Neural progenitor cell (in vitro differentiated cells): ENCODE measurements at regions not wholly inside any gene's neighbourhood (a gene's known extent, or its start where the extent isn't known, plus 50 kb on each side); places are given as distances from the start of the nearest gene placed in this dataset.

Experiments
- DNase-seq: peaks from one replicate; pipeline ENCODE4 v3.0.0-alpha.2; 2016; ENCODE audit warnings: low spot score
- H2AFZ ChIP-seq: fragments of 200-600 bp; sonication (generic); replicated peaks from 2 replicates; pipeline ENCODE4 v1.6.1; 2016; ENCODE audit warnings: antibody characterized with exemption
- H3F3A ChIP-seq: fragments of 200-600 bp; sonication (generic); 2 replicates; pipeline ENCODE4 v1.6.1; 2016; ENCODE audit warnings: antibody characterized with exemption, low read depth
- H3K27ac ChIP-seq: fragments of 200-600 bp; sonication (generic); 2 replicates; pipeline ENCODE4 v1.5.1; 2016; ENCODE audit warnings: mild to moderate bottlenecking
- H3K27me3 ChIP-seq: fragments of 200-600 bp; sonication (generic); 2 replicates; pipeline ENCODE4 v1.6.1; 2016; ENCODE audit warnings: mild to moderate bottlenecking, moderate library complexity
- H3K36me3 ChIP-seq: fragments of 200-600 bp; sonication (generic); 2 replicates; pipeline ENCODE4 v1.5.1; 2016
- H3K4me1 ChIP-seq: fragments of 200-600 bp; sonication (generic); 2 replicates; pipeline ENCODE4 v1.6.1; 2016; ENCODE audit warnings: mixed run types
- H3K4me2 ChIP-seq: fragments of 200-600 bp; sonication (generic); 2 replicates; pipeline ENCODE4 v1.6.1; 2016
- H3K4me3 ChIP-seq: fragments of 200-600 bp; sonication (generic); 2 replicates; pipeline ENCODE4 v1.5.1; 2016
- H3K79me2 ChIP-seq: fragments of 200-600 bp; sonication (generic); 2 replicates; pipeline ENCODE4 v1.6.1; 2016; ENCODE audit warnings: low read depth
- H3K9ac ChIP-seq: fragments of 200-600 bp; sonication (generic); 2 replicates; pipeline ENCODE4 v1.6.1; 2016
- H3K9me3 ChIP-seq: fragments of 200-600 bp; sonication (generic); 2 replicates; pipeline ENCODE4 v1.5.1; 2016; ENCODE audit warnings: low read depth
- H4K20me1 ChIP-seq: fragments of 200-600 bp; sonication (generic); 2 replicates; pipeline ENCODE4 v1.6.1; 2016; ENCODE audit warnings: low read depth
- H3K27ac Mint-ChIP-seq: 3 replicates; pipeline ENCODE4 v1.8.0; 2021; ENCODE audit warnings: mixed read lengths
- H3K27me3 Mint-ChIP-seq: 2 replicates; pipeline ENCODE4 v1.8.0; 2022; ENCODE audit warnings: low read depth, mild to moderate bottlenecking, inconsistent platforms, moderate library complexity, mixed read lengths; ENCODE audit not compliant: insufficient read depth
- H3K36me3 Mint-ChIP-seq: 3 replicates; pipeline ENCODE4 v1.8.0; 2021; ENCODE audit warnings: mixed read lengths
- H3K4me1 Mint-ChIP-seq: 3 replicates; pipeline ENCODE4 v1.8.0; 2021; ENCODE audit warnings: mixed read lengths
- H3K4me3 Mint-ChIP-seq: 3 replicates; pipeline ENCODE4 v1.8.0; 2021; ENCODE audit warnings: mild to moderate bottlenecking, moderate library complexity, mixed read lengths
- H3K9me3 Mint-ChIP-seq: 3 replicates; pipeline ENCODE4 v1.8.0; 2020; ENCODE audit warnings: mixed read lengths
- EZH2 ChIP-seq: fragments of 200-600 bp; sonication (generic); IDR thresholded peaks from 2 replicates; pipeline ENCODE4 v1.6.1; 2017; ENCODE audit warnings: antibody characterized with exemption, mild to moderate bottlenecking, moderate library complexity
- EZH2phosphoT487 ChIP-seq: fragments of 200-600 bp; sonication (generic); IDR thresholded peaks from 2 replicates; pipeline ENCODE4 v1.6.1; 2017; ENCODE audit warnings: antibody characterized with exemption
- TF ChIP-seq, protein P1 (sequence below): fragments of 200-600 bp; sonication (generic); IDR thresholded peaks from 2 replicates; pipeline ENCODE4 v1.5.1; 2017; ENCODE audit warnings: antibody characterized with exemption, mild to moderate bottlenecking

DNA sequence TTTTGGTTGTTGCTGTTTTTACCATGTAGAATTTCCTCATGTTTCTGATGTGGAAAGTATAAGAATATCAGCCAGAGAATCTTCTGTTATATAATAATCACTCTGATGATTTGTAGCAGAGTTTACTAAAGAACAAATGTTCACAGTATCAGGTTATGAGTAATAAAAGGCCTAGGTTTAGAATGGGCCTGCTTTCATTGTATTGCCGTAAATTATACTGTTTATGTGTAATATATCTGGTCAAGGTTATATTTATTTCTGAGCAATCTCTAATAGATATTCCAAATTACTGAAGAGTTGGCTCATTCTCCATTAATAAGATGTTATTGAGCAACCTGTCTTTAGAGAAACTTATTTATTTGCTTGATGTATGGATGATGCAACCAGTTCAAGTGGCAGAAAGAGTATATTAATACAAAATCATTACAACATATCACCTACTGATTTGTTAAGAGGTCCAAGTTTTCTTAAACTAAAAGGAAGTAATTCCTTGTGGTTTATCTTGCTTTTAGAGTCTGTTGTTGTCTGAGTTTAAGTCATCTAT, 649.4 kb upstream of the CXADR start:
- Histone ChIP-seq H3F3A (no peaks in the 10 kb centered on the region), H2AFZ (no peak overlapping the region), H3K27me3 (no peaks in the 10 kb centered on the region), H3K4me3 (no peak overlapping the region), H3K79me2 (no peaks in the 10 kb centered on the region), H3K4me1 (peaks cover 4% of the 10 kb centered on the region), H3K9me3 (no peaks in the 10 kb centered on the region), H3K36me3 (no peaks in the 10 kb centered on the region), H3K4me2 (no peak overlapping the region), H3K27ac (no peak overlapping the region), H3K9ac (no peak overlapping the region), H4K20me1 (no peaks in the 10 kb centered on the region)
- H3K9me3 Mint-ChIP-seq: peaks cover 5% of the 10 kb centered on the region
- TF ChIP-seq EZH2 (no peak), EZH2phosphoT487 (no peak)
- TF ChIP-seq, protein P1, sequence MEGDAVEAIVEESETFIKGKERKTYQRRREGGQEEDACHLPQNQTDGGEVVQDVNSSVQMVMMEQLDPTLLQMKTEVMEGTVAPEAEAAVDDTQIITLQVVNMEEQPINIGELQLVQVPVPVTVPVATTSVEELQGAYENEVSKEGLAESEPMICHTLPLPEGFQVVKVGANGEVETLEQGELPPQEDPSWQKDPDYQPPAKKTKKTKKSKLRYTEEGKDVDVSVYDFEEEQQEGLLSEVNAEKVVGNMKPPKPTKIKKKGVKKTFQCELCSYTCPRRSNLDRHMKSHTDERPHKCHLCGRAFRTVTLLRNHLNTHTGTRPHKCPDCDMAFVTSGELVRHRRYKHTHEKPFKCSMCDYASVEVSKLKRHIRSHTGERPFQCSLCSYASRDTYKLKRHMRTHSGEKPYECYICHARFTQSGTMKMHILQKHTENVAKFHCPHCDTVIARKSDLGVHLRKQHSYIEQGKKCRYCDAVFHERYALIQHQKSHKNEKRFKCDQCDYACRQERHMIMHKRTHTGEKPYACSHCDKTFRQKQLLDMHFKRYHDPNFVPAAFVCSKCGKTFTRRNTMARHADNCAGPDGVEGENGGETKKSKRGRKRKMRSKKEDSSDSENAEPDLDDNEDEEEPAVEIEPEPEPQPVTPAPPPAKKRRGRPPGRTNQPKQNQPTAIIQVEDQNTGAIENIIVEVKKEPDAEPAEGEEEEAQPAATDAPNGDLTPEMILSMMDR: no peak
- no peaks in the 10 kb centered on the region for H3K4me1 Mint-ChIP-seq
- no peaks in the 10 kb centered on the region for H3K27me3 Mint-ChIP-seq
- H3K4me3 Mint-ChIP-seq: no peak overlapping the region
- H3K27ac Mint-ChIP-seq: no peak overlapping the region
- no peaks in the 10 kb centered on the region for H3K36me3 Mint-ChIP-seq
- no peak for DNase-seq

DNA sequence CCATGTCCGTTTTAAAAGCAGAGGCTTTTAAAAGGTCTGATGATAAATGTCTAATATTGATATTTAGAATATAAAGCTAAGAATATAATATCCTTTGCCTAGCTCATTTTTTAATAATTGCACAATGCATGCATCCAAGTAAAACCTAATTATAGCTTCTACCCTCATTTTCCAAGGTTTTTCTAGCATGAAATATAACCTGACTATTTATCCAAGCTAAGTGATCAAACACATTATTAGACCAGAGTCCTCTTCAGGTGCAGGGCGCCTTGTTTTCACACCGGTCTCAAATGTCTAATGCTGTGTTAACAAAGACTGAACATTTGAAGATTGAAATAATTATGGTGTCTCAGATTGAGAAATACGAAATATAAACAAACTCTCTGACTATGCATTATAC, 648.9 kb upstream of the CXADR start:
- Mint-ChIP-seq H3K27ac (no peak overlapping the region), H3K4me3 (no peak overlapping the region), H3K4me1 (no peaks in the 10 kb centered on the region), H3K27me3 (no peaks in the 10 kb centered on the region), H3K9me3 (peaks cover 5% of the 10 kb centered on the region), H3K36me3 (no peaks in the 10 kb centered on the region)
- DNase-seq: no peak
- Histone ChIP-seq H3K4me2 (no peak overlapping the region), H3K27me3 (no peaks in the 10 kb centered on the region), H3K79me2 (no peaks in the 10 kb centered on the region), H3F3A (no peaks in the 10 kb centered on the region), H2AFZ (no peak overlapping the region), H4K20me1 (no peaks in the 10 kb centered on the region), H3K9ac (no peak overlapping the region), H3K36me3 (no peaks in the 10 kb centered on the region), H3K4me1 (peaks cover 4% of the 10 kb centered on the region), H3K4me3 (no peak overlapping the region), H3K9me3 (no peaks in the 10 kb centered on the region), H3K27ac (no peak overlapping the region)
- TF ChIP-seq EZH2phosphoT487 (no peak), EZH2 (no peak)
- TF ChIP-seq, protein P1: no peak

DNA sequence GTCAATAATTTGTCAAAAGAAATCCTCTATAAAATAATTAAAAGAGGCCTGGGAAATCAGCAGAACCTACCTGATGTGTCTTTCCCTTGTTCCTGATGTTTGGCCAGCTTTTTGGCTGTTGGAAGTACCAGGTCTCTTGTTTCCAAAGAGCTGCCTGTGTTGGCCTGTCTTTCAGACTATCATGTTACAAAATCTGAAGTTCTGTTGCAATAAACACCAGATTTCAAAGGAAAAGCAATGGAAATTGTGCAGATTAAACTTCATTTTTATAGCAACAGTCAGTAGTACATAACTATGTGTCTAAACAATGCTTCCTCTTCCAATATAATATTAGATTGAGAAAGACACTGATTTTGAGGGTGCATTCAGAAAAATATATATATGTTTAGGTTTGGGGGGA, 647.2 kb upstream of the CXADR start:
- Histone ChIP-seq H2AFZ (peak overlapping the region; percentile 17), H3K4me3 (no peak overlapping the region), H3F3A (no peaks in the 10 kb centered on the region), H3K79me2 (no peaks in the 10 kb centered on the region), H4K20me1 (no peaks in the 10 kb centered on the region), H3K4me1 (peaks cover 4% of the 10 kb centered on the region), H3K27me3 (no peaks in the 10 kb centered on the region), H3K36me3 (no peaks in the 10 kb centered on the region), H3K9ac (no peak overlapping the region), H3K4me2 (no peak overlapping the region), H3K9me3 (no peaks in the 10 kb centered on the region), H3K27ac (no peak overlapping the region)
- TF ChIP-seq, protein P1: no peak
- TF ChIP-seq EZH2 (no peak), EZH2phosphoT487 (no peak)
- Mint-ChIP-seq H3K4me1 (no peaks in the 10 kb centered on the region), H3K27me3 (no peaks in the 10 kb centered on the region), H3K27ac (no peak overlapping the region), H3K4me3 (no peak overlapping the region), H3K36me3 (no peaks in the 10 kb centered on the region), H3K9me3 (no peaks in the 10 kb centered on the region)
- DNase-seq: no peak
